GM23248 (cell line): ENCODE measurements at regions not wholly inside any gene's neighbourhood (a gene's known extent, or its start where the extent isn't known, plus 50 kb on each side); places are given as distances from the start of the nearest gene placed in this dataset.

Experiments
- EZH2 ChIP-seq: fragments of 200-600 bp; sonication (generic); IDR thresholded peaks from 2 replicates; pipeline ENCODE4 v1.6.1; 2018; ENCODE audit warnings: antibody characterized with exemption, mild to moderate bottlenecking; ENCODE audit not compliant: insufficient read depth, poor library complexity, severe bottlenecking
- EZH2phosphoT487 ChIP-seq: fragments of 200-600 bp; sonication (generic); IDR thresholded peaks from 2 replicates; pipeline ENCODE4 v1.6.1; 2018; ENCODE audit warnings: antibody characterized with exemption, moderate library complexity, mild to moderate bottlenecking, low read depth; ENCODE audit not compliant: insufficient read depth

DNA sequence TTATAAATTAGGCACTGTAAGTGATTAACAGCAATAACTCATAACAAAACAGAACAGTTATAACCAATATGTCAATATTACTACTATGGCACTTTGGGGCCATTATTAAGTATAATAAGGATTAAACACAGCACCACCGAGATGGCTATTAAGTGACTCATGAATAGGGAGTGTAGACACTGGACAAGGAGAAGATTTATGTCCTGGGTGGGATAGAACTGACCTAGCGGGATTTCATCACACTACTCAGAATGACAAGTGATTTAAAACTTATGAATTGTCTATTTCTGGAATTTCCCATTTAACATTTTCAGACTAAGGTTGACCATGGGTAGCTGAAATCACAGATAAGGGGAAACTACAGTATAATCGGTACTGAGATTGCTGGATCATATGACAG lies 79.0 kb upstream of the SLC7A1 start:
- TF ChIP-seq EZH2 (no peak), EZH2phosphoT487 (no peak)
